Adipocyte (in vitro differentiated cells): ENCODE measurements at regions not wholly inside any gene's neighbourhood (a gene's known extent, or its start where the extent isn't known, plus 50 kb on each side); places are given as distances from the start of the nearest gene placed in this dataset.

Source experiments
- DNase-seq: peaks from one replicate; pipeline ENCODE4 v3.0.0-alpha.2; 2015; ENCODE audit warnings: low read depth
- H3K27me3 ChIP-seq: replicated peaks from 2 replicates; pipeline ENCODE4 v1.7.0; 2013; ENCODE audit warnings: mild to moderate bottlenecking, low read length, moderate library complexity; ENCODE audit not compliant: control insufficient read depth, insufficient read depth
- H3K36me3 ChIP-seq: 2 replicates; pipeline ENCODE4 v1.7.0; 2013; ENCODE audit warnings: low read length, mild to moderate bottlenecking, moderate library complexity; ENCODE audit not compliant: control insufficient read depth, insufficient read depth, severe bottlenecking
- H3K4me1 ChIP-seq: 2 replicates; pipeline ENCODE4 v1.7.0; 2013; ENCODE audit warnings: mild to moderate bottlenecking, low read length, moderate library complexity; ENCODE audit not compliant: control insufficient read depth, insufficient read depth
- H3K4me3 ChIP-seq: 2 replicates; pipeline ENCODE4 v1.7.0; 2013; ENCODE audit warnings: mild to moderate bottlenecking, low read length, moderate library complexity
- H3K9ac ChIP-seq: 2 replicates; pipeline ENCODE4 v1.7.0; 2013; ENCODE audit warnings: mild to moderate bottlenecking, low read length, moderate library complexity
- H3K9me3 ChIP-seq: 2 replicates; pipeline ENCODE4 v1.7.0; 2013; ENCODE audit warnings: mild to moderate bottlenecking, low read length, moderate library complexity; ENCODE audit not compliant: control insufficient read depth

- H3K4me3 ChIP-seq, result no peak overlapping the region
- no peak overlapping the region for H3K9ac ChIP-seq
- H3K27me3 ChIP-seq, result no peaks in the 10 kb centered on the region
- no peaks in the 10 kb centered on the region for H3K4me1 ChIP-seq
- H3K9me3 ChIP-seq, result no peaks in the 10 kb centered on the region
- DNase-seq, result no peak
- no peaks in the 10 kb centered on the region for H3K36me3 ChIP-seq
Observed at GRCh38 chr22:34760276-34761008, 305.5 kb upstream of the ISX start.

DNA sequence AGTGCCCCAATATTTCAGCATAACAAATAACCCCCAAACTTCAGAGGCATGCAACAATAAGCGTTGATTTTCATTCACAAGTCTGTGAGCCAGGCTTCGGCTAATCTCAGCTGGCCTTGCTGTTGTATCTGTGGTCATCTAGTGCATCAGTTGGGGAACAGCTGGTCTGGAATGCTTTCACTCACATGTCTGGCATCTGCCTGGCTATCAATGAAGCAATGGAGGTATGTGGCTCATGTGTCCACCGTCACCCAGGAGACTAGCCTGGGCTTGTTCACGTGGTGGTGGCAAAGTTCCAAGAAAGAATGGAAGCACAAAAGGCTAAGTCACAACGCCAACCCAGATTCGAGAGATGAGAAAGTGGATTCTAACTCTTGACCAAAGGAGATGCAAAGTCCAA is 304.8 kb upstream of the ISX start:
- Histone ChIP-seq H3K4me3 (no peak overlapping the region), H3K36me3 (no peaks in the 10 kb centered on the region), H3K9ac (no peak overlapping the region), H3K4me1 (no peaks in the 10 kb centered on the region), H3K27me3 (no peaks in the 10 kb centered on the region), H3K9me3 (no peaks in the 10 kb centered on the region)
- no peak for DNase-seq

- Histone ChIP-seq H3K4me1 (no peaks in the 10 kb centered on the region), H3K9ac (no peak overlapping the region), H3K9me3 (no peaks in the 10 kb centered on the region), H3K27me3 (no peaks in the 10 kb centered on the region), H3K36me3 (no peaks in the 10 kb centered on the region), H3K4me3 (no peak overlapping the region)
- no peak for DNase-seq
Observed at GRCh38 chr22:34763496-34763895, 302.5 kb upstream of the ISX start.

- Histone ChIP-seq H3K9ac (no peak overlapping the region), H3K27me3 (no peaks in the 10 kb centered on the region), H3K36me3 (no peaks in the 10 kb centered on the region), H3K9me3 (no peaks in the 10 kb centered on the region), H3K4me1 (no peaks in the 10 kb centered on the region), H3K4me3 (no peak overlapping the region)
- no peak for DNase-seq
Observed at GRCh38 chr22:34765115-34765514, 300.8 kb upstream of the ISX start.

DNA sequence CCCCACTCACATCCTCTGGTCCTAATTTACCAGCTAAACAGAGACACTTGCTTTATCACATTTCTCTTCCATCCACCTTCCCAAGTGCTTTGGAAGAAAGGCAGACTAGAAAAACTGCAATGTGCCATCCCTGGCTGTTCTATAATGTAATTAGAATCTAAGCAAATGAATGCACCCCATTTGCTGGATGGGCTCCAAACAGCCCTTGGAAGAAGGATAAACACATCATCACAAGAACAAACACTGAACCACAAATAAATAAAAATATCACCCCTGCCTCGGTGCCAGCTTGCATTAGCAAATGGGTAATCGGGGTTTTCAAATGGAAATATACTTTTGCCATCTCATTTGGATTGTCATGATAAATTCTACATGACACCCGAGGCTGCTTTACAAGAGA is 296.6 kb upstream of the ISX start:
- Histone ChIP-seq H3K27me3 (no peaks in the 10 kb centered on the region), H3K9ac (no peak overlapping the region), H3K9me3 (no peaks in the 10 kb centered on the region), H3K4me1 (no peaks in the 10 kb centered on the region), H3K36me3 (no peaks in the 10 kb centered on the region), H3K4me3 (no peak overlapping the region)
- no peak for DNase-seq

- no peaks in the 10 kb centered on the region for H3K27me3 ChIP-seq
- no peak for DNase-seq
- H3K4me3 ChIP-seq, result no peak overlapping the region
- H3K9ac ChIP-seq, result no peak overlapping the region
- no peaks in the 10 kb centered on the region for H3K36me3 ChIP-seq
- H3K9me3 ChIP-seq, result no peaks in the 10 kb centered on the region
- H3K4me1 ChIP-seq, result no peaks in the 10 kb centered on the region
Observed at GRCh38 chr22:34776817-34777216, 289.1 kb upstream of the ISX start.

DNA sequence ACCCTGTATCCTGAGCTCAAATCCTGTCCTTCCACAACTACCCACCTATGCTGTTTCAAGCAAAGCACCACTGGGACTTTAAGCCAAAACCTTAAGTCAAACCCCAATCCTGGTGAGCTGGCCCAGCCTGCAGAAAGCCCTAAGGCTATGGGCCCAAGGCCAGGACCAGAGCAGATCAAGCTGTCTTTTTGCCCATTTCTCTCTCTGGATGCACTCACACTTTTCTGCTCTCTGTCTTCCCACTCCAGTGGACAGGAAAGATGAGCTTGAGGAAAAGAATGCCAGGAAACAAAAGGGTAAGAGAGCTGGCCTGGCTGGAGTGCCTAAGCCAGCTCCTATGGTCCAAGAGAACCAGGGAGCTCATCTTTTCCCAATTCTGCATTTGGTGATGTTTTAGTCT is 284.3 kb upstream of the ISX start:
- Histone ChIP-seq H3K27me3 (no peaks in the 10 kb centered on the region), H3K9me3 (no peaks in the 10 kb centered on the region), H3K9ac (no peak overlapping the region), H3K4me1 (no peaks in the 10 kb centered on the region), H3K36me3 (no peaks in the 10 kb centered on the region), H3K4me3 (no peak overlapping the region)
- no peak for DNase-seq

GRCh38 chr22:34783436-34783835 is 282.5 kb upstream of the ISX start:
- DNase-seq, result no peak
- H3K4me3 ChIP-seq, result no peak overlapping the region
- no peaks in the 10 kb centered on the region for H3K36me3 ChIP-seq
- H3K27me3 ChIP-seq, result no peaks in the 10 kb centered on the region
- H3K9me3 ChIP-seq, result no peaks in the 10 kb centered on the region
- no peaks in the 10 kb centered on the region for H3K4me1 ChIP-seq
- no peak overlapping the region for H3K9ac ChIP-seq

GRCh38 chr22:34784056-34784455 is 281.9 kb upstream of the ISX start:
- H3K4me1 ChIP-seq, result no peaks in the 10 kb centered on the region
- no peaks in the 10 kb centered on the region for H3K27me3 ChIP-seq
- no peaks in the 10 kb centered on the region for H3K9me3 ChIP-seq
- H3K9ac ChIP-seq, result no peak overlapping the region
- no peaks in the 10 kb centered on the region for H3K36me3 ChIP-seq
- DNase-seq, result no peak
- H3K4me3 ChIP-seq, result no peak overlapping the region

DNA sequence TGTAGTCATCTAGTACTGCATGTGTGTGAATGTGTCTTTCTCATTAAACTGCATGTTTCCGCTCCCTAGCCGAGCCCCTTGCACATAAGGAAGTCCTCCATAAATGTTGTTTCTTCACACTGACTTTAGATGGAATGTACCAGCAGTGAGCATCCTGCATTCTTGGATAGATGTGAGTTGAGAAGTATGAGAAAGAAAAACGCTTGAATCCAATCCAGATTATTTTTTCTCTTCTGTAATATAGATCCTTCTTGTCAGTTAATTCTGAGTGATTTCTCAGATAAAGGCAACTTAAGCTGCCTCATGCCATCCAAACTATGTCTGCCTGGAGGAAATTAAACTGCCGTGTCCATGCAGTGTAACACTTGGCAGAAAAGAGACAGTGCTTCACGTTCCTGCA is 268.1 kb upstream of the ISX start:
- Histone ChIP-seq H3K9me3 (no peaks in the 10 kb centered on the region), H3K4me3 (no peak overlapping the region), H3K27me3 (no peaks in the 10 kb centered on the region), H3K4me1 (peaks cover 3% of the 10 kb centered on the region), H3K9ac (no peak overlapping the region), H3K36me3 (no peaks in the 10 kb centered on the region)
- peak; percentile 15 for DNase-seq

GRCh38 chr22:34798605-34799004 is 267.4 kb upstream of the ISX start:
- H3K36me3 ChIP-seq, result no peaks in the 10 kb centered on the region
- DNase-seq, result no peak
- H3K4me3 ChIP-seq, result no peak overlapping the region
- peaks cover 3% of the 10 kb centered on the region for H3K4me1 ChIP-seq
- H3K27me3 ChIP-seq, result no peaks in the 10 kb centered on the region
- no peak overlapping the region for H3K9ac ChIP-seq
- no peaks in the 10 kb centered on the region for H3K9me3 ChIP-seq
